Bronchial epithelial cell (primary cell): ENCODE measurements at regions not wholly inside any gene's neighbourhood (a gene's known extent, or its start where the extent isn't known, plus 50 kb on each side); places are given as distances from the start of the nearest gene placed in this dataset.
"Not testable (repeated sequence)": the region's sequence is repeated elsewhere in the genome, so short reads cannot be mapped to it uniquely, and the experiment has no call there.

Source experiments
- DNase-seq: peaks from one replicate; pipeline ENCODE4 v3.0.0-alpha.2; 2010; ENCODE audit warnings: low read depth
- FAIRE-seq: peaks from 2 replicates; lab custom pipeline; 2011; peaks lifted over from hg19 to GRCh38; lab: Jason Lieb, UNC
- H3K27me3 ChIP-seq: 2 replicates; pipeline ENCODE4 v1.5.1; 2011; ENCODE audit warnings: low read length; ENCODE audit not compliant: control insufficient read depth, insufficient read depth
- H3K36me3 ChIP-seq: 2 replicates; pipeline ENCODE4 v1.5.1; 2011; ENCODE audit warnings: low read length; ENCODE audit not compliant: control insufficient read depth, insufficient read depth
- H3K4me3 ChIP-seq: 2 replicates; pipeline ENCODE4 v1.5.1; 2011; ENCODE audit warnings: mild to moderate bottlenecking, low read depth, low read length, control low read depth

GRCh38 chr3:195643245-195643644 is 59.5 kb upstream of the APOD start:
- not testable (repeated sequence) for FAIRE-seq, H3K4me3 ChIP-seq, H3K36me3 ChIP-seq, DNase-seq, H3K27me3 ChIP-seq

- not testable (repeated sequence) for FAIRE-seq, H3K27me3 ChIP-seq, H3K4me3 ChIP-seq, H3K36me3 ChIP-seq, DNase-seq
Measured at GRCh38 chr3:195642311-195642710, 58.6 kb upstream of the APOD start.

- not testable (repeated sequence) for H3K27me3 ChIP-seq, DNase-seq, H3K4me3 ChIP-seq, H3K36me3 ChIP-seq, FAIRE-seq
Measured at GRCh38 chr3:195638456-195638855, 54.7 kb upstream of the APOD start.

GRCh38 chr3:195637473-195638233 is 53.9 kb upstream of the APOD start:
- H3K4me3 ChIP-seq, H3K27me3 ChIP-seq, H3K36me3 ChIP-seq, FAIRE-seq, DNase-seq: not testable (repeated sequence)

- FAIRE-seq, H3K27me3 ChIP-seq, H3K36me3 ChIP-seq, DNase-seq, H3K4me3 ChIP-seq: not testable (repeated sequence)
Measured at GRCh38 chr3:195637011-195637410, 53.3 kb upstream of the APOD start.

- FAIRE-seq, DNase-seq: not testable (repeated sequence)
- H3K4me3 ChIP-seq = peak overlapping the region; percentile 16
Measured at GRCh38 chr3:195635898-195636685, 52.4 kb upstream of the APOD start.

GRCh38 chr3:195635262-195635873 is 51.6 kb upstream of the APOD start:
- not testable (repeated sequence) for H3K4me3 ChIP-seq, H3K27me3 ChIP-seq, FAIRE-seq, H3K36me3 ChIP-seq, DNase-seq

More at GRCh38 chr3:195635898-195636685, 52.4 kb upstream of the APOD start:
- H3K27me3 ChIP-seq, H3K36me3 ChIP-seq: not testable (repeated sequence)

- H3K4me3 ChIP-seq = peak overlapping the region; percentile 37
- H3K27me3 ChIP-seq, DNase-seq, H3K36me3 ChIP-seq, FAIRE-seq: not testable (repeated sequence)
Measured at GRCh38 chr3:195634426-195635261, 50.9 kb upstream of the APOD start.
